HepG2 (cell line): ENCODE measurements at regions not wholly inside any gene's neighbourhood (a gene's known extent, or its start where the extent isn't known, plus 50 kb on each side); places are given as distances from the start of the nearest gene placed in this dataset.

Source experiments
- ETV6 ChIP-seq: sonication (generic); formaldehyde crosslinking; conservative IDR thresholded peaks from 2 replicates; pipeline ENCODE4 v1.4.0; 2020; ENCODE audit warnings: missing genetic modification reagents
- MLX ChIP-seq: IDR thresholded peaks from 2 replicates; pipeline ENCODE4 v1.6.1; 2016
- RERE ChIP-seq: IDR thresholded peaks from 2 replicates; pipeline ENCODE4 v1.6.1; 2016; ENCODE audit warnings: low read depth, missing genetic modification reagents, missing compliant biosample characterization
- SMAD1 ChIP-seq: sonication (generic); formaldehyde crosslinking; IDR thresholded peaks from 2 replicates; pipeline ENCODE4 v1.4.0; 2020; ENCODE audit warnings: missing genetic modification reagents, low read depth, mild to moderate bottlenecking, borderline replicate concordance
- TRIM24 ChIP-seq: sonication (generic); formaldehyde crosslinking; IDR thresholded peaks from 2 replicates; pipeline ENCODE4 v1.8.0; 2022; ENCODE audit warnings: mild to moderate bottlenecking, missing genetic modification reagents
- ZBTB4 ChIP-seq: sonication (generic); formaldehyde crosslinking; IDR thresholded peaks from 2 replicates; pipeline ENCODE4 v1.4.0; 2020; ENCODE audit warnings: missing genetic modification reagents, mild to moderate bottlenecking, borderline replicate concordance
- ZNF318 ChIP-seq: sonication (generic); formaldehyde crosslinking; IDR thresholded peaks from 2 replicates; pipeline ENCODE4 v1.4.0; 2020; ENCODE audit warnings: mild to moderate bottlenecking, missing genetic modification reagents

- TF ChIP-seq SMAD1 (CRISPR knock-in tag), result no peak
- TF ChIP-seq ETV6 (CRISPR knock-in tag), result no peak
- TF ChIP-seq RERE (CRISPR knock-in tag), result no peak
- no peak for TF ChIP-seq ZNF318 (CRISPR knock-in tag)
- no peak for TF ChIP-seq ZBTB4
- no peak for TF ChIP-seq TRIM24 (CRISPR knock-in tag)
- no peak for TF ChIP-seq MLX (CRISPR knock-in tag)
Measured at GRCh38 chr5:15249152-15249551, 250.8 kb upstream of the FBXL7 start.
